HL-60 (cell line): ENCODE measurements at regions not wholly inside any gene's neighbourhood (a gene's known extent, or its start where the extent isn't known, plus 50 kb on each side); places are given as distances from the start of the nearest gene placed in this dataset.

Experiments
- DNase-seq, 2 experiments: peaks; one replicate each; pipeline ENCODE4 v3.0.0-alpha.2; 2010 to 2020; ENCODE audit warnings: low read depth in 1 of 2, low spot score in 1 of 2
- H3K27ac ChIP-seq: fragments of 250-450 bp; sonication (Bioruptor Pico); replicated peaks from 2 replicates; pipeline ENCODE4 v1.5.1; 2020; ENCODE audit warnings: mild to moderate bottlenecking, moderate library complexity
- H3K27me3 ChIP-seq: fragments of 250-450 bp; sonication (Bioruptor Pico); 2 replicates; pipeline ENCODE4 v1.5.1; 2021; ENCODE audit warnings: mild to moderate bottlenecking, moderate library complexity; ENCODE audit not compliant: insufficient read depth, poor library complexity, severe bottlenecking
- H3K4me3 ChIP-seq: replicated peaks from 2 replicates; pipeline ENCODE4 v1.5.1; 2011; ENCODE audit warnings: mild to moderate bottlenecking, control low read depth, low read length; ENCODE audit not compliant: insufficient read depth
- CTCF ChIP-seq: IDR thresholded peaks from one replicate; pipeline ENCODE4 v1.5.1; 2011; ENCODE audit warnings: low read length, control low read depth, inconsistent platforms; ENCODE audit not compliant: insufficient read depth
- GABPA ChIP-seq: IDR thresholded peaks from 2 replicates; pipeline ENCODE4 v1.6.1; 2012; ENCODE audit warnings: low read depth
- POLR2AphosphoS5 ChIP-seq: IDR thresholded peaks from 2 replicates; pipeline ENCODE4 v1.6.1; 2012; ENCODE audit warnings: low read depth
- REST ChIP-seq: IDR thresholded peaks from 2 replicates; pipeline ENCODE4 v1.6.1; 2012; ENCODE audit warnings: low read depth; ENCODE audit not compliant: insufficient replicate concordance
- SPI1 ChIP-seq: IDR thresholded peaks from 2 replicates; pipeline ENCODE4 v1.6.1; 2012; ENCODE audit warnings: low read depth, mild to moderate bottlenecking, borderline replicate concordance

GRCh38 chr1:76744989-76745388 is 122.3 kb upstream of the ST6GALNAC5 start:
- DNase-seq = no peak
- Histone ChIP-seq H3K27ac (no peak overlapping the region), H3K27me3 (no peaks in the 10 kb centered on the region), H3K4me3 (no peak overlapping the region)
- TF ChIP-seq GABPA (no peak), SPI1 (no peak), CTCF (no peak), REST (no peak), POLR2AphosphoS5 (no peak)

- no peak overlapping the region for H3K4me3 ChIP-seq
- TF ChIP-seq POLR2AphosphoS5 = no peak
- no peak for TF ChIP-seq SPI1
- no peak for TF ChIP-seq REST
- TF ChIP-seq GABPA = no peak
- TF ChIP-seq CTCF = no peak
- H3K27me3 ChIP-seq = no peaks in the 10 kb centered on the region
- no peak overlapping the region for H3K27ac ChIP-seq
- DNase-seq = no peak
Measured at GRCh38 chr1:76746206-76746605, 121.1 kb upstream of the ST6GALNAC5 start.

GRCh38 chr1:76754730-76755129 is 112.5 kb upstream of the ST6GALNAC5 start:
- TF ChIP-seq SPI1 (no peak), REST (no peak), POLR2AphosphoS5 (no peak), GABPA (no peak), CTCF (no peak)
- no peak overlapping the region for H3K4me3 ChIP-seq
- H3K27ac ChIP-seq = no peak overlapping the region
- DNase-seq = no peak
- H3K27me3 ChIP-seq = peaks cover 3% of the 10 kb centered on the region
